Activated naive CD8-positive, alpha-beta T cell treated with anti-CD3 and anti-CD28 coated beads, Interleukin-2, amount 50 U/mL, for 24 hours (primary cell): ENCODE measurements at regions not wholly inside any gene's neighbourhood (a gene's known extent, or its start where the extent isn't known, plus 50 kb on each side); places are given as distances from the start of the nearest gene placed in this dataset.
"Not testable (repeated sequence)": the region's sequence is repeated elsewhere in the genome, so short reads cannot be mapped to it uniquely, and the experiment has no call there.

Experiments
- ATAC-seq: fragments of 150-1000 bp; cut with Tn5 transposase; one replicate; pipeline ENCODE4 v1.10.0; 2021
- DNase-seq: peaks from one replicate; pipeline ENCODE4 v3.0.0; 2021
- H3K27ac Mint-ChIP-seq: one replicate; pipeline ENCODE4 v1.8.0; 2021; ENCODE audit warnings: mild to moderate bottlenecking, mixed read lengths
- H3K27me3 Mint-ChIP-seq: one replicate; pipeline ENCODE4 v1.8.0; 2021; ENCODE audit warnings: mixed read lengths
- H3K36me3 Mint-ChIP-seq: one replicate; pipeline ENCODE4 v1.8.0; 2021; ENCODE audit warnings: low read depth, mixed read lengths
- H3K4me1 Mint-ChIP-seq: one replicate; pipeline ENCODE4 v1.8.0; 2021; ENCODE audit warnings: mixed read lengths
- H3K4me3 Mint-ChIP-seq: one replicate; pipeline ENCODE4 v1.8.0; 2021; ENCODE audit warnings: mild to moderate bottlenecking, moderate library complexity, mixed read lengths
- H3K9me3 Mint-ChIP-seq: one replicate; pipeline ENCODE4 v1.8.0; 2021; ENCODE audit warnings: mixed read lengths

DNA sequence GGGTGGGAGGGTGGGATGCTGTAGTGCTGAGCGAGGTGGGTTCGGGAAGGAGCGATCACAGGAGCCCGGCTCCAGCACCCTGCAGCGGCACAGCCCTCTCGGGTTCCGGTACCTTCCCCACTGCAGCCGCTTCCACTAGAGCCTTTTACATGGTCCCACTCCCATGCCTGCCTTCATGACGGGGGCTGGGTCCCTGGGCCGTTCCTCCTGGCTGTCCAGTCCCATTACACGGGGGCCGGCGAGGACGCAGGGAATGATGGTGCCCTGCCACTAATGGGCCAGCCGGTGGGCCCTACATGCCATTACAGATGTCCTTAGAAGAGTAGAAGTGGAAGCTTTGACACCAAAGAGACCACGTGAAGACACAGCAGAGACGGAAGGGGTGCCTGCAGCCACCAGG is 104.6 kb upstream of the PPP1R26 start:
- no peak for DNase-seq
- Mint-ChIP-seq H3K4me1 (no peaks in the 10 kb centered on the region), H3K36me3 (no peaks in the 10 kb centered on the region), H3K27me3 (no peaks in the 10 kb centered on the region), H3K4me3 (no peak overlapping the region), H3K27ac (no peak overlapping the region), H3K9me3 (no peaks in the 10 kb centered on the region)
- ATAC-seq, result no peak

- no peaks in the 10 kb centered on the region for H3K27me3 Mint-ChIP-seq
- DNase-seq (no peak), ATAC-seq (no peak)
- no peaks in the 10 kb centered on the region for H3K4me1 Mint-ChIP-seq
- H3K9me3 Mint-ChIP-seq, result no peaks in the 10 kb centered on the region
- H3K36me3 Mint-ChIP-seq, result no peaks in the 10 kb centered on the region
- H3K4me3 Mint-ChIP-seq, result no peak overlapping the region
- H3K27ac Mint-ChIP-seq, result no peak overlapping the region
Observed at GRCh38 chr9:135376511-135377265, 102.9 kb upstream of the PPP1R26 start.

- Mint-ChIP-seq H3K9me3 (no peaks in the 10 kb centered on the region), H3K4me3 (no peak overlapping the region)
Observed at GRCh38 chr9:135377431-135377830, 102.2 kb upstream of the PPP1R26 start.

GRCh38 chr9:135378751-135379150 is 100.8 kb upstream of the PPP1R26 start:
- H3K27ac Mint-ChIP-seq, result no peak overlapping the region
- H3K4me1 Mint-ChIP-seq, result no peaks in the 10 kb centered on the region
- DNase-seq (no peak), ATAC-seq (no peak)
- H3K9me3 Mint-ChIP-seq, result no peaks in the 10 kb centered on the region
- H3K36me3 Mint-ChIP-seq, result no peaks in the 10 kb centered on the region
- no peaks in the 10 kb centered on the region for H3K27me3 Mint-ChIP-seq
- no peak overlapping the region for H3K4me3 Mint-ChIP-seq

More at GRCh38 chr9:135377431-135377830, 102.2 kb upstream of the PPP1R26 start:
- ATAC-seq, result no peak
- DNase-seq, result no peak
- Mint-ChIP-seq H3K27me3 (no peaks in the 10 kb centered on the region), H3K36me3 (no peaks in the 10 kb centered on the region), H3K27ac (no peak overlapping the region), H3K4me1 (no peaks in the 10 kb centered on the region)

- Mint-ChIP-seq H3K9me3 (no peaks in the 10 kb centered on the region), H3K4me1 (no peaks in the 10 kb centered on the region), H3K4me3 (no peak overlapping the region), H3K27me3 (no peaks in the 10 kb centered on the region), H3K27ac (no peak overlapping the region), H3K36me3 (no peaks in the 10 kb centered on the region)
- no peak for DNase-seq
- no peak for ATAC-seq
Observed at GRCh38 chr9:135379540-135380267, 99.9 kb upstream of the PPP1R26 start.

GRCh38 chr9:135380311-135380960 is 99.1 kb upstream of the PPP1R26 start:
- H3K27ac Mint-ChIP-seq, result no peak overlapping the region
- ATAC-seq (no peak), DNase-seq (no peak)
- H3K4me1 Mint-ChIP-seq, result no peaks in the 10 kb centered on the region
- H3K9me3 Mint-ChIP-seq, result no peaks in the 10 kb centered on the region
- H3K27me3 Mint-ChIP-seq, result no peaks in the 10 kb centered on the region
- no peaks in the 10 kb centered on the region for H3K36me3 Mint-ChIP-seq
- no peak overlapping the region for H3K4me3 Mint-ChIP-seq

DNA sequence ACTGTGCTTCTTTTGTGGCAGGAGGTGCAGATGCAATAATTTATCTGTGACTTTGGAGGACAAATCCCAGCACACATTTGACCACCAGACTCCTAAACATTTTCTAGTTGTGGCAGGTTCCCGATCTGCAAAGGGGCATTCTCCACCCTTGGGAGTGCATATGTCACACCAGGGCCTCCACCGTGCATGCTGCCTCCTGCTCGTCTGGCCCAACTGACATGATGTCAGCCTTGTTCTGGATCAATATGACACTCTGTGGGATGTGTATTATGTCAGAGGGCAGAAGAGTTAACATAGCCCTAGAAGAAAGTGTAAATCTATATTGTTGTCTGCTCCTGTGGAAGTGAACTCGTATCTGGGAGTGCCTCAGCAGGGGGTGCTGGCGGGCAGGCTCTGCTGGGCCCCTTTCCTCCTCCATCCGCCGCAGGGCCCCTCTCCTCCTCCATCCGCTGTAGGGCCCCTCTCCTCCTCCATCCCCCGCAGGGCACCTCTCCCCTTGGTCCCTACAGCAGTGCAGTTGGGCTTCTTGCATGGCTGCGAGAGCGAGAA is 97.7 kb upstream of the PPP1R26 start:
- no peaks in the 10 kb centered on the region for H3K4me1 Mint-ChIP-seq
- no peaks in the 10 kb centered on the region for H3K27me3 Mint-ChIP-seq
- H3K9me3 Mint-ChIP-seq, result no peaks in the 10 kb centered on the region
- H3K36me3 Mint-ChIP-seq, result no peaks in the 10 kb centered on the region
- no peak for DNase-seq
- no peak overlapping the region for H3K4me3 Mint-ChIP-seq
- no peak for ATAC-seq
- H3K27ac Mint-ChIP-seq, result no peak overlapping the region

DNA sequence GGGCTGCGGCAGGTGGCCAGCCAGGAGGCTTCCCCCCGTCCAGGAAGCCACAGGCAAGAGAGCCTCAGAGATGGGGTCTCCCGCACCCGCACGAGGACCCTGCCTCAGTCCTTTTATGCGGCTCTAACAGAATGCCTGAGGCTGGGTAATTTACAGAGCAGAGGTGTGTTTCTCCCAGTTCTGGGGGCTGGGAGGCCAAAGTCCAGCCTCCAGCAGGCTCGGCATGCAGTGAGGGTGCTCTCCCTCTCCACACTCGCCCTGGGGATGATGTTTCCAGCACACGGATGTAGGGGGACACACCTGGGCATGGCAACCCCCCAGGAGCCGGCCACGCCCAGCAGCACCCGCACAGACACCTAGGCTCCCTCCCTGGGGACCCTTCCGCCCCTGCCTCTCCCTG is 95.4 kb upstream of the PPP1R26 start:
- Mint-ChIP-seq H3K9me3 (no peaks in the 10 kb centered on the region), H3K4me1 (no peaks in the 10 kb centered on the region)

DNA sequence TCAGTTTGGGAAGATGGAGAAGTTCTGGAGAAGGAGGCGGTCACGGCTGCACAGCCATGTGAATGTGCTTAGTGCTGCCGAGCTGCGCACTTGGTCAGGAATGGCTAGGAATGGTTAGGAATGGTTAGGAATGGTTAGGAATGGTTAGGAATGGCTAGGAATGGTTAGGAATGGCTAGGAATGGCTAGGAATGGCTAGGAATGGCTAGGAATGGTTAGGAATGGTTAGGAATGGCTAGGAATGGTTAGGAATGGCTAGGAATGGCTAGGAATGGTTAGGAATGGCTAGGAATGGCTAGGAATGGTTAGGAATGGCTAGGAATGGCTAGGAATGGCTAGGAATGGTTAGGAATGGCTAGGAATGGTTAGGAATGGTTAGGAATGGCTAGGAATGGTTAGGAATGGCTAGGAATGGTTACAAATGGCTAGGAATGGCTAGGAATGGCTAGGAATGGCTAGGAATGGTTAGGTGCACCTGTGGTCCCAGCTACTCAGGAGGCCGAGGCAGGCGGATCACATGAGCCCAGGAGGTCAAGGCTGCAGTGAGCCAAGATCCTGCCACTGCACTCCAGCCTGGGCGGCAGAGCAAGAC is 94.7 kb upstream of the PPP1R26 start:
- not testable (repeated sequence) for H3K27me3 Mint-ChIP-seq, DNase-seq, H3K4me1 Mint-ChIP-seq, H3K27ac Mint-ChIP-seq, H3K9me3 Mint-ChIP-seq, H3K4me3 Mint-ChIP-seq, H3K36me3 Mint-ChIP-seq, ATAC-seq

More for the DNA sequence above, 95.4 kb upstream of the PPP1R26 start:
- Mint-ChIP-seq H3K27ac (no peak overlapping the region), H3K27me3 (no peaks in the 10 kb centered on the region), H3K4me3 (no peak overlapping the region), H3K36me3 (no peaks in the 10 kb centered on the region)
- ATAC-seq (no peak), DNase-seq (no peak)

DNA sequence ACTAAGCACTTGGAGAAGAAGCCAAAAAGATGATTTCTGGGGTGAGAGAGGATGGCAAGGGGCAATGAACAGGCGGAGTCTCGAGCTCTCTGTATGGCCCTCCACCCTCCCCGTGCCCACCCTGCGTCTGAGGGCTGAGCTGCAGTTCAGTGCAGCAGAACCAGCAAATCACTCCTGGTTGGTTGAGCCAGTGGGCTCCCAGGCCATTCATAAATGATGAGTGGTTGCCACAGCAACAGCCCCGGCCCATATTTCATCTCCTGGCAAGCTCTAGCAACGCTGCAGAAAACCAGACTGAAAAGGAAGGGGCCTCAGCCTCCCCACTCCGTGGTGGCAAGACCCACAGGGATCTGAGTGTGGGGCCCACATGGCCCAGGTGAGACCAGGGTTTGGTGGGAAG is 93.8 kb upstream of the PPP1R26 start:
- Mint-ChIP-seq H3K9me3 (no peaks in the 10 kb centered on the region), H3K27me3 (no peaks in the 10 kb centered on the region), H3K27ac (no peak overlapping the region), H3K36me3 (no peaks in the 10 kb centered on the region), H3K4me1 (no peaks in the 10 kb centered on the region), H3K4me3 (no peak overlapping the region)
- no peak for DNase-seq
- ATAC-seq, result no peak

DNA sequence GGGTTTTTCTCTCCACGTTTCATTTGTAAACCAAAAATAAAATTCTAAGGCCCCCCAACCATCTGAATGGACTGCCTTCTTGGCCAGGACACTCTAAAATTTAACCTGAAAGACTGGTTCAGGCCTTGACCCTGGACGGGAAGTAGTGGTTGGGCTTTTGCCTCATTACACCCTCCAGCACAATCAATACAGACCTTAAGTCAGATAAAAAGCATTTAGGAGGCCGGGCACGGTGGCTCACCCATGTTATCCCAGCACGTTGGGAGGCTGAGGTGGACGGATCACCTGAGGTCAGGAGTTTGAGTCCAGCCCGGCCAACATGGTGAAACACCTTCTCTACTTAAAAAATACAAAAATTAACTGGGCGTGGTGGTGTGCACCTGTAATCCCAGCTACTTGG is 91.6 kb upstream of the PPP1R26 start:
- ATAC-seq, result no peak
- H3K27me3 Mint-ChIP-seq, result no peaks in the 10 kb centered on the region
- H3K4me1 Mint-ChIP-seq, result no peaks in the 10 kb centered on the region
- DNase-seq, result no peak
- H3K27ac Mint-ChIP-seq, result no peak overlapping the region
- no peak overlapping the region for H3K4me3 Mint-ChIP-seq
- no peaks in the 10 kb centered on the region for H3K36me3 Mint-ChIP-seq
- no peaks in the 10 kb centered on the region for H3K9me3 Mint-ChIP-seq

DNA sequence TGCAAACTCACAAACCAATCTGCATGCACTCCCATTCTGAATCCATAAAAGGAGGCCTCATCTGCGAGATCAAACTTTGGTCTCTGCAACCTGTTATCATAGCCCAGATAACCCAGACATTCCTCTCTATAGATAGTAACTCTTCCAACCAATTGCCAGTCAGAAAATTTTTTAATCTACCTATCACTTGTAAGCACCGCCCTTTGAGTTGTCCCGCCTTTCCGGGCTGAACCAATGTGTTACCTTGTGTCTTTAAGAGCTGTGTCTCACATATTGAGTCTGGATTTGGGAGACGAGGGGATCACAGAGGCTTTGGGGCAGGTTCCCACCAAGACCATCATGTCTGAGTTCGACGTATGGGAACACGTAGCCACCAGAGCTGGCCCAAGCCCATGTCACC is 91.1 kb upstream of the PPP1R26 start:
- Mint-ChIP-seq H3K9me3 (no peaks in the 10 kb centered on the region), H3K27me3 (no peaks in the 10 kb centered on the region), H3K27ac (no peak overlapping the region), H3K4me3 (no peak overlapping the region), H3K36me3 (no peaks in the 10 kb centered on the region), H3K4me1 (no peaks in the 10 kb centered on the region)
- DNase-seq (no peak), ATAC-seq (no peak)

DNA sequence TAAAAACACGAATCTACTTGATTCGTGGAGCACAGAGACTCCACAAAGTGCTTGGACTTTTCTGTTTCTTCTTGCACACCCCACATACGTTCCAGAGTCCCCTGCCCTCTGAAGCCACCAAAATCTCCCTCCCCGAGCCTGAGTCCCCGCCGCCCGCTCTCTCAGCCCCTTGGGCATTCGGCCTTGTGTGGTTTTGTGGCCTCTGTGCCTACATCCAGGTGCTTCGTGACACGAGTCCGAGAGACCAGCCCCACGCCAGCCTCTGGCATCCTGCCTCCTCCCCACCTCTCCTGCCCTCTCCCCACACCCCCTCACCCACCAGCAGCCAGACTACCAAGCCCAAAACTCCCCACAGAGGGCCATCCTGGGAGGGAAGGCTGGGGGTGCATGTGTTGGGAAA is 87.8 kb upstream of the PPP1R26 start:
- H3K9me3 Mint-ChIP-seq, result no peaks in the 10 kb centered on the region
- DNase-seq, result no peak
- no peak overlapping the region for H3K4me3 Mint-ChIP-seq
- no peaks in the 10 kb centered on the region for H3K4me1 Mint-ChIP-seq
- no peak overlapping the region for H3K27ac Mint-ChIP-seq
- no peaks in the 10 kb centered on the region for H3K27me3 Mint-ChIP-seq
- ATAC-seq, result no peak
- H3K36me3 Mint-ChIP-seq, result no peaks in the 10 kb centered on the region

DNA sequence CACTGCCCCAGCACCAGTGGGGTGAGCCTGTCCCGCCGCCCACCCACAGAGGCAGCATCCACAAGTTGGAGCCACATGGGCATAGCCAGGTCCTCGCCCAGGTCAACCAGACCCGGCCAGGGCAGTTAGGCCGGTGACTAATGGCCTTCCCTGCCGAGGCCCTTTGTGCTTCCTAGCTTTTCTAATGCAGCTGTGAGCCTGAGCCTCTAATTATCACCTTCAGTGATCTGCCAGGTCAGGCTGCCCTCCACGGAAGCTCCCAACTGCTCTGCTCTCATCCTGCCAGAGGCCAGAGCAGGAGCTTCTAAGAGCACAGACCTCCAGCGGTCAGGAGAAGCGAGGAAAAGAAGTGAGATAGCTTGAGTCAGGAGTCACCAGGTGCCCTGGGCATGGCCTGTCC is 87.1 kb upstream of the PPP1R26 start:
- no peaks in the 10 kb centered on the region for H3K36me3 Mint-ChIP-seq
- no peak for DNase-seq
- H3K4me3 Mint-ChIP-seq, result no peak overlapping the region
- ATAC-seq, result no peak
- H3K9me3 Mint-ChIP-seq, result no peaks in the 10 kb centered on the region
- no peaks in the 10 kb centered on the region for H3K4me1 Mint-ChIP-seq
- no peaks in the 10 kb centered on the region for H3K27me3 Mint-ChIP-seq
- no peak overlapping the region for H3K27ac Mint-ChIP-seq
